Left renal pelvis (tissue), 4 donors: ENCODE measurements at regions not wholly inside any gene's neighbourhood (a gene's known extent, or its start where the extent isn't known, plus 50 kb on each side); places are given as distances from the start of the nearest gene placed in this dataset.

Source experiments
- DNase-seq, 4 donors: peaks; one replicate each; pipeline ENCODE4 v3.0.0-alpha.2; 2013; ENCODE audit warnings: low read depth in 4 of 4, low spot score in 3 of 4

DNA sequence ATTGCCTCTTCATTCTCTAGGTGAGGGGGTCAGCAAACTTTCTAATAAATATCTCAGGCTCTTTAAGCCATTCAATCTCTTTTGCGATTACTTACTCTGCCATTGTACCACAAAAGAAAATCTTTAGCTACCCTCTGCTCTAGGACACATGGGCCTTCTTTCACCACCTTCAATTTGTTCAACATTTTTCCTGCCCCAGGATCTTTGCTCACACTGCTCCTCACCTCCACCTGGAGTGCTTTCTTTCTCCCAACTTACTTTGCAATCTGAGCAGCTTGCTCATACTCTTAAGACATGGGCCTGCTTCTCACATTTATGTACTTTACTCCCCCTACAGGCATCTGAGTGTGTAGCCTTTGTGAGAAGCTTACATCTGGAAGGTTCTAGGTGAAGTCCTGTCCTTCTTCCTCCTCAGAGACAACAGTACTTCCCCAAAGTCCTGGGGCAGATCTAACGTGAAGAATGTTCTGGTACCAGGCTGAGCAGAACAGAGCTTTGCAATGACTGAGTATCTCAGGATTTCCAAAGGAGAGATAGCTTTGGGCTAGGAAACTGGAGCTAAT lies 55.0 kb upstream of the PRDM5 start:
- DNase-seq: peak in 1 of 4 donors; percentile 7

DNA sequence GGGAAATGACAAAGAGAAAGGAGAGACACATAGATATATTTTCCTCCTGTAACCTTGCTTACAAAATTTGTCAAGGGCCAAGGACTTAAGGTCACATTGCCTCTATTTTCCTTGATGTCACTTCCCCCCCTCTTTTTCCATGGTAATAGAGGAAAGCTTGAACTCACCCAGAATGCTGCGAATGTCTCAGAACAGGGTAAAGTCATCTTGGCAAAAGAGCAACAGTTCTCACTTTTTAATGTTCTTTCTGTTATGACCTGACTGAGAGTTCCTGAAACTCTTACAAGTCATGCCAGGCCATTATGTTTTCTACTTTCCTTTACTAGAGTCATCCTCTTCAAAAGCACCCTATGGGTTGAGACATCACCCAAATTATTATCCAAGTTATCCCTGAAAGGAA lies 50.7 kb upstream of the PRDM5 start:
- no peak for DNase-seq
